AG09309 (cell line): ENCODE measurements at regions not wholly inside any gene's neighbourhood (a gene's known extent, or its start where the extent isn't known, plus 50 kb on each side); places are given as distances from the start of the nearest gene placed in this dataset.

Experiments
- DNase-seq: peaks from one replicate; pipeline ENCODE4 v3.0.0-alpha.2; 2010; ENCODE audit warnings: low read depth
- H3K4me3 ChIP-seq: 2 replicates; pipeline ENCODE4 v1.5.1; 2011; ENCODE audit warnings: mild to moderate bottlenecking, low read depth, low read length, moderate library complexity; ENCODE audit not compliant: control insufficient read depth
- CTCF ChIP-seq: IDR thresholded peaks from 2 replicates; pipeline ENCODE4 v1.5.1; 2011; ENCODE audit warnings: mild to moderate bottlenecking, low read depth, low read length, inconsistent platforms; ENCODE audit not compliant: insufficient read depth, control insufficient read depth; ENCODE audit errors: missing control alignments

GRCh38 chr16:86363836-86364618 lies 146.3 kb upstream of the FOXF1 start:
- TF ChIP-seq CTCF: no peak
- no peak overlapping the region for H3K4me3 ChIP-seq
- no peak for DNase-seq

- TF ChIP-seq CTCF: no peak
- DNase-seq: no peak
- H3K4me3 ChIP-seq: no peak overlapping the region
Measured at GRCh38 chr16:86364653-86365380, 145.5 kb upstream of the FOXF1 start.

- no peak overlapping the region for H3K4me3 ChIP-seq
- TF ChIP-seq CTCF: no peak
- DNase-seq: no peak
Measured at GRCh38 chr16:86365513-86366273, 144.6 kb upstream of the FOXF1 start.

- no peak for DNase-seq
- no peak overlapping the region for H3K4me3 ChIP-seq
- no peak for TF ChIP-seq CTCF
Measured at GRCh38 chr16:86366481-86366880, 143.8 kb upstream of the FOXF1 start.

GRCh38 chr16:86367291-86368072 lies 142.8 kb upstream of the FOXF1 start:
- no peak overlapping the region for H3K4me3 ChIP-seq
- no peak for TF ChIP-seq CTCF
- no peak for DNase-seq

- no peak for TF ChIP-seq CTCF
- DNase-seq: no peak
- no peak overlapping the region for H3K4me3 ChIP-seq
Measured at GRCh38 chr16:86368261-86368660, 142.1 kb upstream of the FOXF1 start.
